ENCODE measurements at regions not wholly inside any gene's neighbourhood (a gene's known extent, or its start where the extent isn't known, plus 50 kb on each side); places are given as distances from the start of the nearest gene placed in this dataset.

GRCh38 chr4:126172126-126172525 is 857.4 kb downstream of the FAT4 start:
- in situ Hi-C loops (cut with MboI; ENCODE audit: low sequenced_read_pairs in 4 of 4): no loop called here
- DNase-seq (no peak), ATAC-seq (no peak)
- Histone ChIP-seq H3K4me3 (no peak overlapping the region), H3K36me3 (no peaks in the 10 kb centered on the region), H3K27me3 (no peaks in the 10 kb centered on the region), H3K4me1 (no peaks in the 10 kb centered on the region), H3K27ac (no peak overlapping the region), H3K9me3 (no peaks in the 10 kb centered on the region)
- intact Hi-C loops (cut with DNase I; ENCODE audit: low total_unique reads): no loop called here
- TF ChIP-seq, protein P1, sequence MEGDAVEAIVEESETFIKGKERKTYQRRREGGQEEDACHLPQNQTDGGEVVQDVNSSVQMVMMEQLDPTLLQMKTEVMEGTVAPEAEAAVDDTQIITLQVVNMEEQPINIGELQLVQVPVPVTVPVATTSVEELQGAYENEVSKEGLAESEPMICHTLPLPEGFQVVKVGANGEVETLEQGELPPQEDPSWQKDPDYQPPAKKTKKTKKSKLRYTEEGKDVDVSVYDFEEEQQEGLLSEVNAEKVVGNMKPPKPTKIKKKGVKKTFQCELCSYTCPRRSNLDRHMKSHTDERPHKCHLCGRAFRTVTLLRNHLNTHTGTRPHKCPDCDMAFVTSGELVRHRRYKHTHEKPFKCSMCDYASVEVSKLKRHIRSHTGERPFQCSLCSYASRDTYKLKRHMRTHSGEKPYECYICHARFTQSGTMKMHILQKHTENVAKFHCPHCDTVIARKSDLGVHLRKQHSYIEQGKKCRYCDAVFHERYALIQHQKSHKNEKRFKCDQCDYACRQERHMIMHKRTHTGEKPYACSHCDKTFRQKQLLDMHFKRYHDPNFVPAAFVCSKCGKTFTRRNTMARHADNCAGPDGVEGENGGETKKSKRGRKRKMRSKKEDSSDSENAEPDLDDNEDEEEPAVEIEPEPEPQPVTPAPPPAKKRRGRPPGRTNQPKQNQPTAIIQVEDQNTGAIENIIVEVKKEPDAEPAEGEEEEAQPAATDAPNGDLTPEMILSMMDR (IDR thresholded peaks at IDR 0.05 in 4 of 5, conservative IDR thresholded peaks at IDR 0.05 in 1 of 5): no peak
- no peak for TF ChIP-seq POLR2A (IDR thresholded peaks at IDR 0.05)

GRCh38 chr4:126174627-126175026 is 859.9 kb downstream of the FAT4 start:
- Histone ChIP-seq H3K36me3 (no peaks in the 10 kb centered on the region), H3K4me1 (no peaks in the 10 kb centered on the region), H3K4me3 (no peak overlapping the region), H3K27ac (no peak overlapping the region), H3K27me3 (no peaks in the 10 kb centered on the region), H3K9me3 (no peaks in the 10 kb centered on the region)
- TF ChIP-seq, protein P1 (IDR thresholded peaks at IDR 0.05 in 4 of 5, conservative IDR thresholded peaks at IDR 0.05 in 1 of 5): no peak
- intact Hi-C loops (cut with DNase I; ENCODE audit: low total_unique reads) (no loop called here), in situ Hi-C loops (cut with MboI; ENCODE audit: low sequenced_read_pairs in 4 of 4) (no loop called here)
- DNase-seq (no peak), ATAC-seq (no peak)

- no peak for DNase-seq
- no peaks in the 10 kb centered on the region for H3K36me3 ChIP-seq
- no peak overlapping the region for H3K27ac ChIP-seq
- in situ Hi-C loops (cut with MboI; ENCODE audit: low sequenced_read_pairs in 4 of 4) (no loop called here), intact Hi-C loops (cut with DNase I; ENCODE audit: low total_unique reads) (no loop called here)
- no peaks in the 10 kb centered on the region for H3K9me3 ChIP-seq
- no peaks in the 10 kb centered on the region for H3K4me1 ChIP-seq
- no peak for TF ChIP-seq POLR2A (IDR thresholded peaks at IDR 0.05)
- TF ChIP-seq, protein P1 (IDR thresholded peaks at IDR 0.05 in 4 of 5, conservative IDR thresholded peaks at IDR 0.05 in 1 of 5): no peak
- no peak overlapping the region for H3K4me3 ChIP-seq
- no peaks in the 10 kb centered on the region for H3K27me3 ChIP-seq
- ATAC-seq: no peak
These were observed 865.9 kb downstream of the FAT4 start for GRCh38 chr4:126180642-126181041.

- Histone ChIP-seq H3K27me3 (no peaks in the 10 kb centered on the region), H3K9me3 (no peaks in the 10 kb centered on the region), H3K27ac (no peak overlapping the region), H3K36me3 (no peaks in the 10 kb centered on the region), H3K4me3 (no peak overlapping the region), H3K4me1 (no peaks in the 10 kb centered on the region)
- intact Hi-C loops (cut with DNase I; ENCODE audit: low total_unique reads) (no loop called here), in situ Hi-C loops (cut with MboI; ENCODE audit: low sequenced_read_pairs in 4 of 4) (no loop called here)
- no peak for ATAC-seq
- TF ChIP-seq, protein P1 (IDR thresholded peaks at IDR 0.05 in 4 of 5, conservative IDR thresholded peaks at IDR 0.05 in 1 of 5): no peak
- TF ChIP-seq POLR2A (IDR thresholded peaks at IDR 0.05): no peak
- no peak for DNase-seq
These were observed 867.6 kb downstream of the FAT4 start for GRCh38 chr4:126182336-126182735.

DNA sequence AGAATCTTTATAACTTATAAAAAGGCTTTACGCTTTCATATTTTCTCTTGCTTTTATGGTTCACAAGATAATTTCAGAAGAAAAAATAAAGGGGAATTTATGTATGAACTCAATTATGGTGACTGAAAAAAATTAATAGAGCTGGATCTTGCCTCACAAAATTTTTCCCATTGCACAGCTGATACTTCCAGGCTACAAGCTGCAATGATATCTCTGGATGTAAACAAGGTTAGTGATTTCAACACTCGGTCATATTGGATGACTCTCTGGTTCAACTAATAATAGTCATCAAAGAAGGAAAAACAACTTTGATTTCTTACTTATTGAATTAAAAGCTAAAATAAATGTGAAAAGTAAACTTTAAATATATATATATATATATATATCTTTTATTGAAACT is 868.0 kb downstream of the FAT4 start:
- H3K4me1 ChIP-seq: no peaks in the 10 kb centered on the region
- no peak overlapping the region for H3K4me3 ChIP-seq
- no peaks in the 10 kb centered on the region for H3K9me3 ChIP-seq
- ATAC-seq (no peak), DNase-seq (no peak)
- no peaks in the 10 kb centered on the region for H3K27me3 ChIP-seq
- in situ Hi-C loops (cut with MboI; ENCODE audit: low sequenced_read_pairs in 4 of 4): no loop called here
- intact Hi-C loops (cut with DNase I; ENCODE audit: low total_unique reads): no loop called here
- no peak overlapping the region for H3K27ac ChIP-seq
- H3K36me3 ChIP-seq: no peaks in the 10 kb centered on the region
- no peak for TF ChIP-seq POLR2A (IDR thresholded peaks at IDR 0.05)
- TF ChIP-seq, protein P1 (IDR thresholded peaks at IDR 0.05 in 4 of 5, conservative IDR thresholded peaks at IDR 0.05 in 1 of 5): no peak
